LNCaP clone FGC (cell line): ENCODE measurements at regions not wholly inside any gene's neighbourhood (a gene's known extent, or its start where the extent isn't known, plus 50 kb on each side); places are given as distances from the start of the nearest gene placed in this dataset.
"Not testable (repeated sequence)": the region's sequence is repeated elsewhere in the genome, so short reads cannot be mapped to it uniquely, and the experiment has no call there.

ENCODE experiments used
- DNase-seq: peaks from one replicate; pipeline ENCODE4 v3.0.0-alpha.2; 2011; ENCODE audit warnings: low read depth
- H3K4me3 ChIP-seq: 2 replicates; pipeline ENCODE4 v1.5.1; 2011; ENCODE audit warnings: mild to moderate bottlenecking, low read depth, low read length, control low read depth
- CTCF ChIP-seq: IDR thresholded peaks from 2 replicates; pipeline ENCODE4 v1.5.1; 2012; ENCODE audit warnings: mild to moderate bottlenecking; ENCODE audit not compliant: control insufficient read depth, insufficient read depth; ENCODE audit errors: extremely low read depth

GRCh38 chr2:106293271-106293783 is 99.2 kb upstream of the UXS1 start:
- no peak overlapping the region for H3K4me3 ChIP-seq
- TF ChIP-seq CTCF, result no peak
- no peak for DNase-seq

- DNase-seq, result no peak
- no peak for TF ChIP-seq CTCF
- no peak overlapping the region for H3K4me3 ChIP-seq
Measured at GRCh38 chr2:106292627-106293026, 98.5 kb upstream of the UXS1 start.

GRCh38 chr2:106288873-106289272 is 94.8 kb upstream of the UXS1 start:
- TF ChIP-seq CTCF, result no peak
- no peak for DNase-seq
- H3K4me3 ChIP-seq, result no peak overlapping the region

GRCh38 chr2:106285237-106285829 is 91.2 kb upstream of the UXS1 start:
- DNase-seq, result no peak
- H3K4me3 ChIP-seq, result no peak overlapping the region
- TF ChIP-seq CTCF, result no peak

- DNase-seq, result no peak
- no peak overlapping the region for H3K4me3 ChIP-seq
- TF ChIP-seq CTCF, result no peak
Measured at GRCh38 chr2:106284691-106285202, 90.6 kb upstream of the UXS1 start.

- TF ChIP-seq CTCF, result no peak
- no peak for DNase-seq
- H3K4me3 ChIP-seq, result no peak overlapping the region
Measured at GRCh38 chr2:106284255-106284654, 90.2 kb upstream of the UXS1 start.

- not testable (repeated sequence) for DNase-seq, H3K4me3 ChIP-seq
Measured at GRCh38 chr2:106283228-106284152, 89.4 kb upstream of the UXS1 start.
